ENCODE measurements at regions not wholly inside any gene's neighbourhood (a gene's known extent, or its start where the extent isn't known, plus 50 kb on each side); places are given as distances from the start of the nearest gene placed in this dataset.

GRCh38 chr6:140729521-140729920 lies 1355.1 kb upstream of the CITED2 start:
- H2AFZ ChIP-seq (ENCODE audit: low read length): no peak overlapping the region
- H3K27me3 ChIP-seq (ENCODE audit: insufficient read depth, low read length): no peaks in the 10 kb centered on the region
- H3K9me3 ChIP-seq (ENCODE audit: low read length): no peaks in the 10 kb centered on the region
- H4K20me1 ChIP-seq (ENCODE audit: insufficient read depth, low read length): no peaks in the 10 kb centered on the region
- H3K36me3 ChIP-seq (ENCODE audit: insufficient read depth, low read length): no peaks in the 10 kb centered on the region
- no peak overlapping the region for H3K4me3 ChIP-seq (ENCODE audit: low read depth, low read length, poor library complexity, severe bottlenecking)
- H3F3A ChIP-seq (ENCODE audit: insufficient read depth, low read length): no peaks in the 10 kb centered on the region
- TF ChIP-seq CTCF (IDR thresholded peaks at IDR 0.05; ENCODE audit: low read length) (no peak), EZH2 (IDR thresholded peaks at IDR 0.05; ENCODE audit: borderline replicate concordance, low read length) (no peak)
- H3K79me2 ChIP-seq (ENCODE audit: insufficient read depth, low read length): no peaks in the 10 kb centered on the region
- no peaks in the 10 kb centered on the region for H3K9me2 ChIP-seq (ENCODE audit: low read depth, low read length)
- no peak overlapping the region for H3K4me2 ChIP-seq (ENCODE audit: low read length)
- H3K9ac ChIP-seq (ENCODE audit: low read length): no peak overlapping the region
- H3K27ac ChIP-seq (ENCODE audit: low read depth, low read length, poor library complexity, severe bottlenecking): no peak overlapping the region
- H3K4me1 ChIP-seq (ENCODE audit: insufficient read depth, low read length, severe bottlenecking): no peaks in the 10 kb centered on the region

GRCh38 chr6:140718021-140718420 lies 1343.6 kb upstream of the CITED2 start:
- Histone ChIP-seq H2AFZ (ENCODE audit: low read length) (no peak overlapping the region), H3F3A (ENCODE audit: insufficient read depth, low read length) (no peaks in the 10 kb centered on the region)

GRCh38 chr6:140713495-140713894 lies 1339.0 kb upstream of the CITED2 start:
- Histone ChIP-seq H4K20me1 (ENCODE audit: insufficient read depth, low read length) (no peaks in the 10 kb centered on the region), H3K79me2 (ENCODE audit: insufficient read depth, low read length) (no peaks in the 10 kb centered on the region), H3K4me1 (ENCODE audit: insufficient read depth, low read length, severe bottlenecking) (peaks cover 20% of the 10 kb centered on the region), H3K27me3 (ENCODE audit: insufficient read depth, low read length) (no peaks in the 10 kb centered on the region), H3K9me2 (ENCODE audit: low read depth, low read length) (no peaks in the 10 kb centered on the region), H2AFZ (ENCODE audit: low read length) (no peak overlapping the region), H3K4me2 (ENCODE audit: low read length) (no peak overlapping the region), H3K9me3 (ENCODE audit: low read length) (no peaks in the 10 kb centered on the region; the same call in 1 of the 2 replicates), H3F3A (ENCODE audit: insufficient read depth, low read length) (peaks cover 13% of the 10 kb centered on the region), H3K4me3 (ENCODE audit: low read depth, low read length, poor library complexity, severe bottlenecking) (no peak overlapping the region), H3K36me3 (ENCODE audit: insufficient read depth, low read length) (peaks cover 4% of the 10 kb centered on the region; the same call in 1 of the 2 replicates), H3K9ac (ENCODE audit: low read length) (no peak overlapping the region), H3K27ac (ENCODE audit: low read depth, low read length, poor library complexity, severe bottlenecking) (no peak overlapping the region)
- no peak for TF ChIP-seq CTCF (IDR thresholded peaks at IDR 0.05; ENCODE audit: low read length)
- no peak for TF ChIP-seq EZH2 (IDR thresholded peaks at IDR 0.05; ENCODE audit: borderline replicate concordance, low read length)

More at GRCh38 chr6:140718021-140718420, 1343.6 kb upstream of the CITED2 start:
- Histone ChIP-seq H4K20me1 (ENCODE audit: insufficient read depth, low read length) (no peaks in the 10 kb centered on the region), H3K9me2 (ENCODE audit: low read depth, low read length) (no peaks in the 10 kb centered on the region), H3K9me3 (ENCODE audit: low read length) (no peaks in the 10 kb centered on the region), H3K36me3 (ENCODE audit: insufficient read depth, low read length) (no peaks in the 10 kb centered on the region), H3K27me3 (ENCODE audit: insufficient read depth, low read length) (no peaks in the 10 kb centered on the region), H3K4me3 (ENCODE audit: low read depth, low read length, poor library complexity, severe bottlenecking) (no peak overlapping the region), H3K27ac (ENCODE audit: low read depth, low read length, poor library complexity, severe bottlenecking) (no peak overlapping the region), H3K79me2 (ENCODE audit: insufficient read depth, low read length) (no peaks in the 10 kb centered on the region), H3K4me2 (ENCODE audit: low read length) (no peak overlapping the region), H3K4me1 (ENCODE audit: insufficient read depth, low read length, severe bottlenecking) (peaks cover 8% of the 10 kb centered on the region), H3K9ac (ENCODE audit: low read length) (no peak overlapping the region)
- TF ChIP-seq EZH2 (IDR thresholded peaks at IDR 0.05; ENCODE audit: borderline replicate concordance, low read length) (no peak), CTCF (IDR thresholded peaks at IDR 0.05; ENCODE audit: low read length) (no peak)
